SK-MEL-5 (cell line): ENCODE measurements at regions not wholly inside any gene's neighbourhood (a gene's known extent, or its start where the extent isn't known, plus 50 kb on each side); places are given as distances from the start of the nearest gene placed in this dataset.

Experiments
- DNase-seq: peaks from one replicate; pipeline ENCODE4 v3.0.0-alpha.2; 2016; ENCODE audit warnings: low read depth, low spot score
- in situ Hi-C: cut with HindIII; loops from 2 replicates; pipeline ENCODE4 v1.10.0; 2016; ENCODE audit warnings: low sequenced_read_pairs, high pct_unique_total_duplicates, low pct_unique_long_range_greater_than_20kb

DNA sequence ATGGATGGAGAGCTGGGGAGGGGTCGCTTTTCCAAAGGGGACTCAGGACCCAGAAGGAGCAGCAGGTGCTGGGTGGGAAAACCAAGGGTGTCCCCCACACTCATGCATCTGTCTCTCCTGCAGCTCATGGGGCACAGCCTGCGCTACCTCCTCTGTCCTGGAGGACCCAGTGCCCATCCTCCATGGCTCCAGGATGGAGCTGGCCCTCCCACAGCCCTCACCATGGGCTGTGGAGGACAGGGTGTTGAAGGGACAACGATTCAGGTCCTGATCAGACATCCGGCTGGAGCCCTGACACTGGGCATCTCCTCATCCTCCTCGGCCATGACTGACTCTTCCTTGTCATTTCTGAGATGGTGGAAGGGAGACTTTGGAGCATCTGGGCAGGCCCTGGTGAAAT, 97.9 kb upstream of the SULF2 start:
- no peak for DNase-seq

GRCh38 chr20:47879771-47880170, 94.5 kb upstream of the SULF2 start:
- DNase-seq, result no peak
- in situ Hi-C loops, result no loop called here

More for the DNA sequence above, 97.9 kb upstream of the SULF2 start:
- in situ Hi-C loops, result no loop called here

GRCh38 chr20:47878601-47879027, 93.3 kb upstream of the SULF2 start:
- in situ Hi-C loops, result no loop called here
- no peak for DNase-seq

DNA sequence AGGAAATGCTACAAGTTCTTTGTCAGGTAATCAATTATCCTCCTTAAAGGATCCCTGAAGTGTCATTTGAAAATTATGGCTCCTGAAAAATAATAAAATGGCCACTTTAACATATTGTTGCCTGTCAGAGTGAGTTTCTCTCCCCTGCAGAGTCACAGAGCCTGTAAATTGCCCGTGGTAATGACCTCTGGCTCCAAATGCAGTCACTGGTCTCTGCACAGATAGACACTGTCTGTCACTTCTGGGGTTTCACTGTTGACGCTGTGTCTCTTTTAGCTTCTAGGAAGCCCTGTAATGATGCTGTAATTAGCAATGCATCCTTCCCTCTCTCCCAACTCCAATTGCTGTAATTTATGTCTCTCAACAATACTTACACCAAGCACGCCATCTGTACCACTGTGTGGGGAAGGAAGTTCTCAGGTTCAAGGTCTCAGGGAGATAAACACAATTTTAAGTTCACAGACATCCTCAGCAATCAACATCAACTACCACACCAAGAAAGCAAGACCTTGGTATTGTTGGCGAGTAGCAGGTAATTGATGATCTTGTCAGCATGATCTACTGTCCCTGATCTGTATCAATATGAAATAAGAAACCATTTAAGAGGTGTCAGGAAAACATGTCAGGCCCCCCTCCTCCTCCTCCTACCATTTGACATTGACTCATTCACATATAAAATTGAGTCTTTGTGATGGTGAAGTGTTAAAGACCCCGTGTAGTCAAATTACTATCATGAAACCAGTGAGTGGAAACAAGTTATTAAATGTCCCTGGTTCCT, 91.2 kb upstream of the SULF2 start:
- in situ Hi-C loops, result no loop called here
- DNase-seq, result no peak

DNA sequence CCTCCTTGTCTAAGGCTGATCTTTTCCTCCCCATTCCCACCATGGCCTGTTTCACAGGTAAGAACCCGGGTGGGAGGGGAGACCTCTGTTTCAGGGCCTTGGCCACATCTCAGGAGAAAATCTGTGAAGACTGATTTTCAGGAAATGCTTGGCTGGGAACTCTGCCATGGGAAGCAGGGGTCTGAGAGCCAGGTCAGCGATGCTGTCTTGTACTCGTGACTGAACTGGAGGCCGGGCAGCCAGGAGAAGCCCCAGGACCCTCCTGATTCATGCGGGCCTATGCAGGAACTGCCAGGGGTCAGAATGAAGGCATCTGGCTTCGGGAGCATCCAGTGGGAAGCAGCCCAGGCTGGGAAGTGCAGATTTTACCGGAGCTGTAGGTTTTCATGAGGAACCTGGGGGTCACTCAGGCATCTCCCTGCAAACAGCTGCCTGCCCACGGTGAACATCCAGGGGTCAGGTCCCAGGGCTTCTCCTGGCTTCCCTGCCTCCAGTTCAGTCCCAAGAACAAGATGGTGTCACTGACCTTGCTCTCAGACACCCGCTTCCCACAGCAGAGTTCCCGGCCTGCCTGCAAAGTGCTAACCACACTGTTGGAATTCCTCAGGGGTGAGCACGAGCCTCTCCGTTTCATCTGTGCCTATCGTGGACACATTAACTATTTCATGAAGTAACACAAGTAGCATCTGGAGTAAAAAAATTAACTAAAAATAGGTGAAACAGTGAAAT, 90.2 kb upstream of the SULF2 start:
- DNase-seq, result no peak
- in situ Hi-C loops, result no loop called here

- no peak for DNase-seq
- in situ Hi-C loops, result no loop called here
Observed at GRCh38 chr20:47872341-47872740, 87.1 kb upstream of the SULF2 start.

DNA sequence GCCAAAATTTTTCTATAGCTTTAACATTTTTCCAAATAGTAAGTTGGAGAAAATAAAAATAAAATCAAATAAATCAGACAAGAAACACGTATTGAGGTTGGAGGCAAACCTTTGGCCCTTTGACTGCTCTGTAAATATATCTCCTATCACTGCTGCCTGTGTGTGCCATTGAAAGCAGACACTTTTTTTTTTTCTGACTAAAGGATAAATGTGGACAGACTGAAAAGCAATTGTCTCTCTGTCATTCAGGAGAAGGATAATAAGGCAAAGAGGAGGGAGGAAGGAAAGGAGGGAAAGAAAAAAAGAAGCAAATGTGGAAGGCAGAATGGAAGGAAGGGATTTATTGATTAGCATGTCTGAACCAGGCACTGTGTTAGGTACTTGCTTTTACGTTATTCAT, 85.2 kb upstream of the SULF2 start:
- in situ Hi-C loops, result no loop called here
- DNase-seq, result no peak

DNA sequence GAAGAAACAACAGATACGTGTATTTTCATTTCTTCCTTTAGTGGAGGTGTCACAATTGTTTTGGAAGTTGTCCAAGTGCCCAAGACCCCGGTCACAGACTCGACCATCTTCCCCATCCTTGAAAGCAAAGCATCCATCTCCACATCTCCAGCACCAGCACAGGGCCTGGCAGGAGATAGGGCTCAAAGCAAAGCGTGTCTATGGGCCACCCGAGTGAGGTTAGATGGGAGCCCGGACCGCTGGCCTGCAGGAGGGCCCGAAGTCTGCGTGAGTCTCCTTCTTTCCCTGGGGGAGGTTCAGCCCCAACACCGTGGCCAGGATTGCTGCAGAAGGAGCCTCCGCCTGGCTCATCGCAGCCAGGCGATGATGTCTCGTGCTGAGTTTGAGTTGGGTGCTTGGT, 83.5 kb upstream of the SULF2 start:
- no peak for DNase-seq
- in situ Hi-C loops, result no loop called here

- no peak for DNase-seq
- in situ Hi-C loops, result no loop called here
Observed at GRCh38 chr20:47868236-47868635, 83.0 kb upstream of the SULF2 start.

- no peak for DNase-seq
Observed at GRCh38 chr20:47867831-47868230, 82.5 kb upstream of the SULF2 start.

DNA sequence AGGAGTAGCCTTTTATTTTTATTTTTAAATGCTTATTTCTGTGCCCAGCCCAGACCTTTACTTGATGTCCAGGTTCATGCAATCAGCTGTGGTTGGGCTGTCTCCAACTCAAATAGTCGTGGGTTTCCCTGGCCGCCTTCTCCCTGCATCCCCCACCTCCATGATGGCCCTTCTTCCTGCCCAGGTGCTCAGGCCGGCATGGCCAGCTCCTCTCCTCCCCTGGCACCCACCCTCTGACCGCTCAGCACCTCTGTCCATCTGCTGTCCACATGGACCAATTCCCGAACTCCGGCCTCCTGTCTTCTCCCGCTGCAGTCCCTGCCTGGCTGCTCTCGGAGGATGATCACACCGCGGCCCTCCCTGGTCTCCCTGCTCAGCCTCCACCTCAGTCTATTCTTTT, 81.2 kb upstream of the SULF2 start:
- in situ Hi-C loops, result no loop called here
- DNase-seq, result no peak

More at GRCh38 chr20:47867831-47868230, 82.5 kb upstream of the SULF2 start:
- in situ Hi-C loops, result no loop called here

DNA sequence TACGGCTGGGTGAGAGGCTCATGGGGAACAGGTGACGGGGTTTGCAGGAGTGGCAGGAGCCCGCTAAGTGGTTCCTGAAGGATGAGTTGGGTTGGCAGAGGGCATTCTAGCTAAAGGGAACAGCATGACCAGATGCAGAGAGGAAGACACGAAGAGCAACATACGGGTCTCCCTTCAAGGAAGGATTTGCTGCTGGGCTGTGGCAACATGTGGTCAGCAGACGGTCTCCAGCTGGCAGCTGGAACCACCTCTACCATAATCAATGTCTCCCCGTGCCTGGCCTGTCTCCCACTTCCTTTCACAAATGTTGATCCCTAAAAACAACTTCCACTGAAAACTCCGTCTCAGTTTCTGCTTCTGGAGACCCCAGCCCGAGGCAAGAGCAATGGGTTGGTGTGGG, 80.6 kb upstream of the SULF2 start:
- in situ Hi-C loops, result no loop called here
- no peak for DNase-seq

- no peak for DNase-seq
- in situ Hi-C loops, result no loop called here
Observed at GRCh38 chr20:47865451-47865850, 80.2 kb upstream of the SULF2 start.

GRCh38 chr20:47863981-47864380, 78.7 kb upstream of the SULF2 start:
- no peak for DNase-seq
- in situ Hi-C loops, result no loop called here

DNA sequence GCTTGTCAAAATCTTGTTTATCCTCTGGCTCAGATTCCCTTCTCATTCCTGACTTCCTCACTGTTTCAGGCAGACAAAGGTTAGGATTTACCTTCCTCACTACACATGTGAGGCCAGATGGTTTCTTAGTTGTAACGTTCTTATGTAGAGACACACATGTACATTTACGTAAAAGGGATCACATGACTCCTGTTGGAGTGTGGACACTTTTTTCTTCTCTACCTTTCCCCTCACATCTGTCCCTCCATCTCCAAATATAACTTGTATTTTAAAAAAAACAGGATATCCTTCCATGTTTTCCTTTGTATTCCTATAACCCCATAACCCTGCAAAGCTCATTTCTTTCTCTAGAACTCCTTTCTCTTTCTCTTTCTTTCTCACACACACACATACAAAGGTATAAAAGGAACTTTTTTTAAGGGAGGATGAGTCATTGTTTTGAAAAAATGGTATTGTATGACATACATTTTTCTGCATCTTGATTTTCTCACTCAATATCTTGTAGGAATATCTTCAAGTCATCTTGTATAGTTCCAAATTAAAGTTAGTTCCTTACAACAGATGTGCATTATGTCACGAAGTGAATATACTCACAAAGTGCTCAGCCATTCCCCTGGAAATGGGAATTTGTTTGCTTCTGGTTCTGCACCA, 78.2 kb upstream of the SULF2 start:
- in situ Hi-C loops, result no loop called here
- no peak for DNase-seq

- in situ Hi-C loops, result no loop called here
- no peak for DNase-seq
Observed at GRCh38 chr20:47862574-47863240, 77.4 kb upstream of the SULF2 start.

- in situ Hi-C loops, result no loop called here
- DNase-seq, result no peak
Observed at GRCh38 chr20:47861116-47861515, 75.8 kb upstream of the SULF2 start.
